ELR (cell line): ENCODE measurements at regions not wholly inside any gene's neighbourhood (a gene's known extent, or its start where the extent isn't known, plus 50 kb on each side); places are given as distances from the start of the nearest gene placed in this dataset.
"Not testable (repeated sequence)": the region's sequence is repeated elsewhere in the genome, so short reads cannot be mapped to it uniquely, and the experiment has no call there.

Experiments
- DNase-seq: peaks from one replicate; pipeline ENCODE4 v3.0.0-alpha.2; 2015; ENCODE audit warnings: low read depth

DNA sequence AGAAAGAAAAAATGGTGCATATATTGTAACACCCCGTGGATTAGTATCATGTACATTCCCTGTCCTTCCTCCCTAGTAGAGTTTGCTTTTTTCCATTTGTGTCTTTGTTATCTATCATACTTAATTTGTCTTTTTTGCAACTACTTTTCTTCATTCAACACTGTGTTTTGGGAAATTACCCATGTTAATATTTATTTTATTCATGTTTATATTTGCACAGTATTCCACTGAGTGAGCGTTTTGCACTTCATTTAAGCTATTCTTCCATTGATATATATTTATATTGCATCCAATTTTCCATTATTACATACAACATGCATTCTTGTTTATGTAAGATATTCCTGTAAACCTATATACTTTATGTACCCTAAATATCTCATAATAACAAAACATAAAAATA, 57.6 kb upstream of the FAM171A1 start:
- DNase-seq = no peak

DNA sequence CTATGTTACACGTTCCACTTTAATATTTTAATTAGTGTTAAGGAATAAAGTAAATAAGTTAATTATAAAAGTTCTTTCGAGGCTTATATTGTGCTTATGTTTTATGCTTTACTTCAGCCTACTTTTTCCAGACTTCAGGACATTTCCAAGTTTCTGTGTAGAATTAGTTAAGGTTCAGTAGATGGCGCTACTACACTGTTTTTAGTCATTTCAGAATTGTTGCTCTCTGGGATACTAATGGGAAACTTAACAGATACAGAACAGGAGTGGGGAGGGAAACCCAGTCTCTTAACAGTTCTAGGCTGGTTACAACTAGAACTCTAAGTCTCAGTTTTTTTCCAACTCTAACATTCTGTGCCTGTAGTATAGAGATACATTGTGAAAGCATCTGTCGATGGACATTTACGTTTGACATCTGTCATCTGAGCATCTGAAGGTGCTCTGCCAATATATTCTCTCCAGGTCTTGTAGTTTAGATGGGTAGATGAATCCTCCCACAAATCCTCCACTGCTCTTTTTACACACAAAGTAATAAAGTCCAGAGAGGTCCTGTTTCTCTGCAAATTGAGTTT, 56.8 kb upstream of the FAM171A1 start:
- DNase-seq = peak; percentile 68

DNA sequence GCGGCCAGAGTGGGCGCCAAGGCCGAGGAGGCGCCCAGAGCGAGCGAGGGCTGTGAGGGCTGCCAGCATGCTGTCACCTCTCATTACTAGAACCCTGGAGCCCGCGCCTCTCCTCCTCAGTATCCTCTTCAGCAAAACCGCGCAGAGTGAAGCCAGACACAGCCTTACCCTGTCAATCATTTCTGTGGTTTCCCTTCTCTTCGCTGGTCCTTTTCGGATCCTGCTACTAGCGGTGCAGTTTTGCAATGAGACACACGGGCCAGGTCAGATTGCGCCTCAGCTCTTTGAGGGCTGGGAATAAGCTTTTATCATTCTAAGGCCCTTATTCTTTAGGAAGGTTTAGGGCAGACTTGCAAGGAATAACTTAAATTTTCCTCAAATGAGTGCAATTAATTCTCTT, 55.5 kb upstream of the FAM171A1 start:
- DNase-seq = no peak

DNA sequence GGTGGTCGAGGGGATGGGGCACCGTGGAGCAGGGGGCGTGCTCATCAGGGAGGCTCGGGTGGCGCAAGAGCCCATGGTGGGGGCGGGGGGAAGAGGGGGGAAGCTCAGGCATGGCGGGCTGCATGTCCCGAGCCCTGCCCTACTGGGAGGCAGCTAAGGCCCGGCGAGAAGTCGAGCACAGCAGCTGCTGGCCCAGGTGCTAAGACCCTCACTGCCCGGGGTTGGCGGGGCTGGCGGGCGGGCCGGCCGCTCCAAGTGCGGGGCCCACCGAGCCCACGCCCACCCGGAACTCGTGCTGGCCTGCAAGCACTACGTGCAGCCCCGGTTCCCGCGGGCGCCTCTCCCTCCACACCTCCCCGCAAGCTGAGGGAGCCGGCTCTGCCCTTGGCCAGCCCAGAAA, 55.0 kb upstream of the FAM171A1 start:
- no peak for DNase-seq

DNA sequence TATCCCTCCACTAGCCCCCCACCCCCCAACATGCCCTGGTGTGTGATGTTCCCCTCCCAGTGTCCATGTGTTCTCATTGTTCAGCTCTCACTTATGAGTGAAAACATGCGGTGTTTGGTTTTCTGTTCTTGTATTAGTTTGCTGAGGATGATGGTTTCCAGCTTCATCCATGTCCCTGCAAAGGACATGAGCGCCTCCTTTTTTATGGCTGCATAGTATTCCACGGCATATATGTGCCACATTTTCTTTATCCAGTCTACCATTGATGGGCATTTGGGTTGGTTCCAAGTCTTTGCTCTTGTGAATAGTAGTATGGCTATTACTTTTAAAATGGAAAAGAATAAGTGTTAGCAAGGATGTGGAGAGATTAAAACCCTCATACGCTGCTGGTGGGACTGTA, 50.8 kb upstream of the FAM171A1 start:
- not testable (repeated sequence) for DNase-seq
